ENCODE measurements at regions not wholly inside any gene's neighbourhood (a gene's known extent, or its start where the extent isn't known, plus 50 kb on each side); places are given as distances from the start of the nearest gene placed in this dataset.

- Histone ChIP-seq H3K4me1 (ENCODE audit: control insufficient read depth in 3 of 3, insufficient read depth in 2 of 3, low read depth in 1 of 3, low read length in 2 of 3) (no peaks in the 10 kb centered on the region), H3K4me3 (ENCODE audit: low read depth in 1 of 3, low read length in 3 of 3) (no peak overlapping the region), H3K36me3 (ENCODE audit: control insufficient read depth in 3 of 3, insufficient read depth in 2 of 3, low read depth in 1 of 3, low read length in 3 of 3) (no peaks in the 10 kb centered on the region), H3K27ac (ENCODE audit: low read depth in 1 of 3, low read length in 2 of 3) (no peak overlapping the region), H3K9me3 (ENCODE audit: control insufficient read depth in 2 of 2, insufficient read depth in 1 of 2, low read depth in 1 of 2, low read length in 1 of 2) (peaks cover 0 to 12% of the 10 kb centered on the region in 2 donors), H3K27me3 (ENCODE audit: control insufficient read depth in 3 of 3, insufficient read depth in 3 of 3, low read length in 3 of 3) (peaks cover 0 to 30% (median 6%) of the 10 kb centered on the region in 3 donors)
- no peak for FAIRE-seq
- DNase-seq, result no peak
- WGBS, 3 donors, result 76 to 88% (median 81%) methylated on average over 12 of the region's 12 CpGs
Measured at GRCh38 chr22:27615408-27615807, 186.1 kb downstream of the MN1 start.

DNA sequence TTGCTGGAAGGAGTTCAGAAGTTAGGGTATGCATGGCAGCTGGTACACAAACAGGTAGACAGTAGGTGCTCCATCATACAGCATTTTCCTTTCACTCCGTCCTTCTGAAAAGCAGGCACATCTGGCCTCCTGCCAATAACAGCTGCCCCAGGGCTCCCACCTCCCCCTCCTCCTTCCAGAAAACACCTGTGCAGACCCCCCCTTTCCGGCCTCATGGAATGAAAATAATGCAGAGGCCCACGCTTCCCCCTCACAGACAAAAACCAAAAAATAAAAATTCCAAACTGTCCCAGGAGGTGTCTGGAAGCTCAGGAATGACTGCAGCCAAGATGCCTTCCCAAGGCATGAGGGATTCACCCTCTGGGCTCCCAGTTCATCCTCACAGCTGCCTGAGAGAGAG is 185.5 kb downstream of the MN1 start:
- FAIRE-seq, result no peak
- 37 to 67% (median 39%) methylated on average over 3 of the region's 3 CpGs for WGBS, 3 donors

DNA sequence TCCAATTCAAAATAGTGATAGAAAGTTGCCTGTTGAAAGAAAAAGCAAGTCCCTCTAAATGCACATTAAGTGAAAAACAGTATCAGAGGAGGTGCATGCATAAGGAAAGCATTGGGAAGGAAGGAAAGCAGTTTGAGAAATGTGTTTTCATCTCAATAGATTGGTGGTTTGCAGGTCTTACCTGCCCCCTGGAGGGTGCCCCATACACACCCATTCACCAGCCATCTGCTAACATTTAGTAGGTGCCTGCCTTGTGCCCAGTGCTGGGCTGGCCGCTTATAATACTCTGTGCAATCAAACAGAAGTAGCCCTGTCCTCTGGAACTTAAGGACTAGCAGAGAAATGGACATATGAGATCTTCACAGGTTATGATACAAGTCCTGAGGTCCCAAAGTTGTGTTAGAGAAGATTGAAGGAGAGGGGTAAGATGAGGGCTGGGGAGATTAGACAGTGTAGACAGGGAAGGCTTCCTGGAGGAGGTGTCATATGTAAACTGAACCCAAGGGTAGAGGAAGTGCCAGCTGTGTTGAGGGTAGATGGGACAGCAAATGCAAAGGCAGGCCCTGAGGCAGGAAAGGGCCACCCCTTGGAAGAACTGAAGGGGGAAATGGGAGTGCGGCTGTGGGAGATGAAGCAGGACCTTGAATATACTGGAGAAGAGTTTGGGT is 184.2 kb downstream of the MN1 start:
- Histone ChIP-seq H3K27me3 (ENCODE audit: control insufficient read depth in 3 of 3, insufficient read depth in 3 of 3, low read length in 3 of 3) (peaks cover 0 to 30% (median 6%) of the 10 kb centered on the region in 3 donors), H3K4me3 (ENCODE audit: low read depth in 1 of 3, low read length in 3 of 3) (no peak overlapping the region), H3K27ac (ENCODE audit: low read depth in 1 of 3, low read length in 2 of 3) (no peak overlapping the region), H3K4me1 (ENCODE audit: control insufficient read depth in 3 of 3, insufficient read depth in 2 of 3, low read depth in 1 of 3, low read length in 2 of 3) (no peaks in the 10 kb centered on the region), H3K36me3 (ENCODE audit: control insufficient read depth in 3 of 3, insufficient read depth in 2 of 3, low read depth in 1 of 3, low read length in 3 of 3) (no peaks in the 10 kb centered on the region), H3K9me3 (ENCODE audit: control insufficient read depth in 2 of 2, insufficient read depth in 1 of 2, low read depth in 1 of 2, low read length in 1 of 2) (peaks cover 0 to 12% of the 10 kb centered on the region in 2 donors)
- no peak for FAIRE-seq
- WGBS, 3 donors, result 45 to 67% (median 54%) methylated on average over 2 of the region's 2 CpGs
- no peak for DNase-seq

More for the DNA sequence above, 185.5 kb downstream of the MN1 start:
- Histone ChIP-seq H3K4me1 (ENCODE audit: control insufficient read depth in 3 of 3, insufficient read depth in 2 of 3, low read depth in 1 of 3, low read length in 2 of 3) (no peaks in the 10 kb centered on the region), H3K4me3 (ENCODE audit: low read depth in 1 of 3, low read length in 3 of 3) (no peak overlapping the region), H3K27me3 (ENCODE audit: control insufficient read depth in 3 of 3, insufficient read depth in 3 of 3, low read length in 3 of 3) (peaks cover 0 to 30% (median 6%) of the 10 kb centered on the region in 3 donors), H3K9me3 (ENCODE audit: control insufficient read depth in 2 of 2, insufficient read depth in 1 of 2, low read depth in 1 of 2, low read length in 1 of 2) (peaks cover 0 to 12% of the 10 kb centered on the region in 2 donors), H3K36me3 (ENCODE audit: control insufficient read depth in 3 of 3, insufficient read depth in 2 of 3, low read depth in 1 of 3, low read length in 3 of 3) (no peaks in the 10 kb centered on the region), H3K27ac (ENCODE audit: low read depth in 1 of 3, low read length in 2 of 3) (no peak overlapping the region)
- DNase-seq, result no peak

DNA sequence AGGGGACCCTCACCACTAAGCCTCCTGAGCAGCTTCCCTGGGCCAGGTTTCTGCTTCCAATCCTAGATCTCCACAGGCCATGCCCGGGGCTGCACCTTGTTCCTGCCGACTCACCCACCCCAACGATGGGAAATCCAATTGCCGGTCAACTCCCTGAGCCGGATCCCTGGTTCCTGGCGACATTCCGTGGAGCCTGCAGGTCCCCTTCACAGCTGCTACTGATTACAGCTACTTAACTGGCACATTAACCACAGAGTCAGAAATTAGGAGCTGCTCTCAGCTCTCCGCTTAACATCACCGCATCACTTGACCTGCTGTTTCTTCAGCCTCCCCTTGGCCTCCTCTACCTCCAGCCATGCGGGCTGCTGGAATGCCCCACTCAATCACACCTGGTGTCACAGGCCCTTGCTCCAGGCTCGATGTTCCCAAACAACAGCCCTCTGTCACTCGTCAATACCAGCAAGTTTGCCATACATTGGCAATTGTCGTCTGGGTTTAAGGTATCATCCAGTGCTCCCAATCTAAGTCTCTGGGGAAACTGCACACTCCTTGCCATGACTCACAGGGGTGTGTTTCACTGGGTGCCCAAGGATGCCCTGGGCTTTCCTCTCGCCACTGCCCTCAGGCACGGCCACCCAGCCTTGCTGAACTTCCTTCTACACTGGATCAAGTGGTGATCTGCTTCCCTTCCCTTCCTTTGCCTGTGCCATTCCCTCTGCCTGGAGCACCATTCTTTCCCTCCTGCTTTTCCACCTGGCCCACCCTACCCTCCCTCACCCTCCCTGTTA is 181.0 kb downstream of the MN1 start:
- FAIRE-seq, result no peak

DNA sequence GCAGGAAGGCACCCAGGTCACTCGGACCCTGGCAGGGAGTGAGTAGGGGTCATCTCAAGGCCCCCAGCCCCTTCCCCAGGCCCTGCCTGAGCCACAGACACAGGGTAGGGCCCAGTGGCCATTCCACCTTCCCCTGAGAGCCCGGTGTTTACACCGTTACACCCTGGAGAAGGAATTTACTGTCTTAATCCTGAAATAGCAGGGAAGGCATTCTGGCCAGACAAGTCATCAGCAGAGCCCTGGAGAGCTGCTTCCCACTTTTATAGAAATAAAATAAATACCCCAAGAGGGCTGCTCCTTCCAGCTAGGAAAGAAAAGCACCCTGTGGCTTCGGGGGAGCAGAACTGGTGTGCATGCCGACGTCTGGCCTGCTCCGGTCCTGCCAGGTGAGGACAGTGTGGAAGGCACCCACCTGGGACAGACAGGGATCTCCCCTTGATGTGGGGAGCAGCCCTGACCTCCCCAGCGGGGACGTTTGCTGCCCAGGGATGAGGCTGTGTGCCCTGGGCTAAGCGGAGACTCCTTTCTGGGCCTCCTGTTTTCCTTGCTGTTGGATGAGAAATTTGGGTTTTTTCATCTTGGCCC is 180.0 kb downstream of the MN1 start:
- no peaks in the 10 kb centered on the region for H3K36me3 ChIP-seq (ENCODE audit: control insufficient read depth in 3 of 3, insufficient read depth in 2 of 3, low read depth in 1 of 3, low read length in 3 of 3)
- no peaks in the 10 kb centered on the region for H3K4me1 ChIP-seq (ENCODE audit: control insufficient read depth in 3 of 3, insufficient read depth in 2 of 3, low read depth in 1 of 3, low read length in 2 of 3)
- peaks cover 0 to 8% of the 10 kb centered on the region in 2 donors for H3K9me3 ChIP-seq (ENCODE audit: control insufficient read depth in 2 of 2, insufficient read depth in 1 of 2, low read depth in 1 of 2, low read length in 1 of 2)
- FAIRE-seq, result no peak
- no peak overlapping the region for H3K4me3 ChIP-seq (ENCODE audit: low read depth in 1 of 3, low read length in 3 of 3)
- 72 to 79% (median 75%) methylated on average over 10 of the region's 10 CpGs for WGBS, 3 donors
- DNase-seq, result no peak
- no peak overlapping the region for H3K27ac ChIP-seq (ENCODE audit: low read depth in 1 of 3, low read length in 2 of 3)
- no peaks in the 10 kb centered on the region for H3K27me3 ChIP-seq (ENCODE audit: control insufficient read depth in 3 of 3, insufficient read depth in 3 of 3, low read length in 3 of 3)

More for the DNA sequence above, 181.0 kb downstream of the MN1 start:
- Histone ChIP-seq H3K4me3 (ENCODE audit: low read depth in 1 of 3, low read length in 3 of 3) (no peak overlapping the region), H3K27me3 (ENCODE audit: control insufficient read depth in 3 of 3, insufficient read depth in 3 of 3, low read length in 3 of 3) (no peaks in the 10 kb centered on the region), H3K27ac (ENCODE audit: low read depth in 1 of 3, low read length in 2 of 3) (no peak overlapping the region), H3K9me3 (ENCODE audit: control insufficient read depth in 2 of 2, insufficient read depth in 1 of 2, low read depth in 1 of 2, low read length in 1 of 2) (peaks cover 0 to 8% of the 10 kb centered on the region in 2 donors), H3K4me1 (ENCODE audit: control insufficient read depth in 3 of 3, insufficient read depth in 2 of 3, low read depth in 1 of 3, low read length in 2 of 3) (no peaks in the 10 kb centered on the region), H3K36me3 (ENCODE audit: control insufficient read depth in 3 of 3, insufficient read depth in 2 of 3, low read depth in 1 of 3, low read length in 3 of 3) (no peaks in the 10 kb centered on the region)
- 74 to 85% (median 79%) methylated on average over 15 of the region's 15 CpGs for WGBS, 3 donors
- no peak for DNase-seq

DNA sequence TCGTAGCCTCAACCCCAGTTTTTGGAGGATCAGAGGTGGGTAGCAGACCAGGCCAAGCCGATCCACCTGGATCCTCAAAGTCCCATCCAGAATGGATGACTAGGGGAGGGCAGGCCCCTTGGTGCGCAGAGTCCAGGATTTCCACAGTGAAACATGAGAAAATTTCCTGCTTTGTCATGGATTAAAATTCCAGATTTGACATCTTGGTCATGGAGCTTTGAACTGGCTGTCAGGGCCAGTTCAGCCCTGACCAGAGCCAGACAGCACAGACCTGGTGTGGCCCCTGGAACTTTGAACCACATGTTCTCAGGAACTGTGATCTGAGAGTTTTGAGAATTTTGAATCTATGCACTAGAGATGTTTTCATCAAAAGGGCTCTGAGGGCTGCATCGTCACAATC is 177.5 kb downstream of the MN1 start:
- 83 to 90% (median 85%) methylated on average over 4 of the region's 4 CpGs for WGBS, 3 donors
- H3K4me3 ChIP-seq (ENCODE audit: low read depth in 1 of 3, low read length in 3 of 3), result no peak overlapping the region
- FAIRE-seq (no peak), DNase-seq (no peak)
- no peaks in the 10 kb centered on the region for H3K36me3 ChIP-seq (ENCODE audit: control insufficient read depth in 3 of 3, insufficient read depth in 2 of 3, low read depth in 1 of 3, low read length in 3 of 3)
- H3K27me3 ChIP-seq (ENCODE audit: control insufficient read depth in 3 of 3, insufficient read depth in 3 of 3, low read length in 3 of 3), result no peaks in the 10 kb centered on the region
- H3K9me3 ChIP-seq (ENCODE audit: control insufficient read depth in 2 of 2, insufficient read depth in 1 of 2, low read depth in 1 of 2, low read length in 1 of 2), result peaks cover 0 to 8% of the 10 kb centered on the region in 2 donors
- no peak overlapping the region for H3K27ac ChIP-seq (ENCODE audit: low read depth in 1 of 3, low read length in 2 of 3)
- no peaks in the 10 kb centered on the region for H3K4me1 ChIP-seq (ENCODE audit: control insufficient read depth in 3 of 3, insufficient read depth in 2 of 3, low read depth in 1 of 3, low read length in 2 of 3)

DNA sequence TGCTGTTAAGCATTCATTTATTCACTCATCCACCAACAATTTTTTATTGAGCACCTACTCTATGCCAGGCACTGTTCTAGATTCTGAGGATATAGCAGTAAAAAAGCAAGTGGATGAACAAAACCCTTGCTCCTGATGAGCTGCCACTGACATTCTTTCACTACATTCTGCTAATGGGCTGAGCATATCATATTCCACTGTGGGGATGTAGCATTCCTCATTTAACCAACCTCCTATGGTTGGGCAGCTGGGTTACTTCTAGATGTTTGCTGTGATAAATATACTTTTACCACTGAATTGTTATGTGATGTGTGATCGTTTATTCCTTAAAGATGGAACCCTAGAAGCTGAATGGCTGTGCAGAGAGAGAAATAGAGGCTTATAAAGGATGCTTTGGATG is 176.9 kb downstream of the MN1 start:
- no peaks in the 10 kb centered on the region for H3K4me1 ChIP-seq (ENCODE audit: control insufficient read depth in 3 of 3, insufficient read depth in 2 of 3, low read depth in 1 of 3, low read length in 2 of 3)
- peaks cover 0 to 3% of the 10 kb centered on the region in 2 donors for H3K9me3 ChIP-seq (ENCODE audit: control insufficient read depth in 2 of 2, insufficient read depth in 1 of 2, low read depth in 1 of 2, low read length in 1 of 2)
- H3K27me3 ChIP-seq (ENCODE audit: control insufficient read depth in 3 of 3, insufficient read depth in 3 of 3, low read length in 3 of 3), result no peaks in the 10 kb centered on the region
- H3K27ac ChIP-seq (ENCODE audit: low read depth in 1 of 3, low read length in 2 of 3), result no peak overlapping the region
- no peaks in the 10 kb centered on the region for H3K36me3 ChIP-seq (ENCODE audit: control insufficient read depth in 3 of 3, insufficient read depth in 2 of 3, low read depth in 1 of 3, low read length in 3 of 3)
- no peak overlapping the region for H3K4me3 ChIP-seq (ENCODE audit: low read depth in 1 of 3, low read length in 3 of 3)
- no peak for DNase-seq
- FAIRE-seq, result no peak
- 6 to 30% (median 7%) methylated on average over 1 of the region's 1 CpG for WGBS, 3 donors

GRCh38 chr22:27625769-27626674 is 175.5 kb downstream of the MN1 start:
- WGBS, 3 donors, result 81 to 87% (median 83%) methylated on average over 12 of the region's 12 CpGs
- Histone ChIP-seq H3K36me3 (ENCODE audit: control insufficient read depth in 3 of 3, insufficient read depth in 2 of 3, low read depth in 1 of 3, low read length in 3 of 3) (no peaks in the 10 kb centered on the region), H3K4me1 (ENCODE audit: control insufficient read depth in 3 of 3, insufficient read depth in 2 of 3, low read depth in 1 of 3, low read length in 2 of 3) (no peaks in the 10 kb centered on the region), H3K9me3 (ENCODE audit: control insufficient read depth in 2 of 2, insufficient read depth in 1 of 2, low read depth in 1 of 2, low read length in 1 of 2) (no peaks in the 10 kb centered on the region), H3K27me3 (ENCODE audit: control insufficient read depth in 3 of 3, insufficient read depth in 3 of 3, low read length in 3 of 3) (no peaks in the 10 kb centered on the region), H3K4me3 (ENCODE audit: low read depth in 1 of 3, low read length in 3 of 3) (no peak overlapping the region), H3K27ac (ENCODE audit: low read depth in 1 of 3, low read length in 2 of 3) (no peak overlapping the region)
- DNase-seq, result no peak
- no peak for FAIRE-seq
